Liver (tissue), 8 donors: ENCODE measurements at regions not wholly inside any gene's neighbourhood (a gene's known extent, or its start where the extent isn't known, plus 50 kb on each side); places are given as distances from the start of the nearest gene placed in this dataset.

ENCODE experiments used
- DNase-seq: peaks from one replicate; pipeline ENCODE4 v3.0.0-alpha.2; 2017; ENCODE audit warnings: low spot score
- H3K27ac ChIP-seq, 2 donors: one replicate each; pipeline ENCODE4 v1.7.0; 2013; ENCODE audit warnings: inconsistent platforms in 2 of 2, low read length in 2 of 2, control low read depth in 1 of 2, low read depth in 1 of 2, mild to moderate bottlenecking in 1 of 2
- H3K27me3 ChIP-seq, 4 donors: one replicate each; pipeline versions ENCODE4 v1.6.1 to v1.7.0; 2013; ENCODE audit warnings: low read length in 3 of 4, inconsistent platforms in 1 of 4, mild to moderate bottlenecking in 1 of 4, moderate library complexity in 1 of 4; ENCODE audit not compliant: control insufficient read depth in 4 of 4, insufficient read depth in 4 of 4
- H3K36me3 ChIP-seq, 4 donors: one replicate each; pipeline versions ENCODE4 v1.6.1 to v1.7.0; 2013; ENCODE audit warnings: low read length in 3 of 4, mild to moderate bottlenecking in 3 of 4, low read depth in 1 of 4, moderate library complexity in 1 of 4; ENCODE audit not compliant: control insufficient read depth in 4 of 4, insufficient read depth in 3 of 4
- H3K4me1 ChIP-seq, 4 donors: one replicate each; pipeline versions ENCODE4 v1.6.1 to v1.7.0; 2013; ENCODE audit warnings: low read length in 3 of 4, mild to moderate bottlenecking in 3 of 4, moderate library complexity in 1 of 4; ENCODE audit not compliant: control insufficient read depth in 4 of 4, insufficient read depth in 4 of 4
- H3K4me3 ChIP-seq, 3 donors: one replicate each; pipeline versions ENCODE4 v1.6.1 to v1.7.0; 2013; ENCODE audit warnings: low read length in 3 of 3, control low read depth in 1 of 3, low read depth in 1 of 3, mild to moderate bottlenecking in 1 of 3
- H3K9ac ChIP-seq, 2 donors: one replicate each; pipeline ENCODE4 v1.7.0; 2013; ENCODE audit warnings: low read length in 2 of 2, mild to moderate bottlenecking in 2 of 2, moderate library complexity in 2 of 2, control low read depth in 1 of 2, low read depth in 1 of 2
- H3K9me3 ChIP-seq, 4 donors: one replicate each; pipeline versions ENCODE4 v1.6.1 to v1.7.0; 2013; ENCODE audit warnings: low read length in 3 of 4; ENCODE audit not compliant: control insufficient read depth in 4 of 4
- CTCF ChIP-seq: fragments of 150-350 bp; IDR thresholded peaks from 2 replicates; pipeline ENCODE4 v1.5.1; 2017; ENCODE audit warnings: improper control_type of control experiment, low read depth, low read length; ENCODE audit not compliant: missing input control
- EGR1 ChIP-seq, 2 donors: IDR thresholded peaks; 2 replicates each; pipeline ENCODE4 v1.6.1; 2016 to 2018; ENCODE audit warnings: antibody characterized with exemption in 2 of 2, low read depth in 2 of 2
- FOXA1 ChIP-seq: IDR thresholded peaks from 2 replicates; pipeline ENCODE4 v1.6.1; 2016; ENCODE audit warnings: antibody characterized with exemption
- FOXA2 ChIP-seq: IDR thresholded peaks from 2 replicates; pipeline ENCODE4 v1.6.1; 2016; ENCODE audit warnings: antibody characterized with exemption
- GABPA ChIP-seq, 2 donors: IDR thresholded peaks in 1 of 2; conservative IDR thresholded peaks in 1 of 2; 2 replicates each; pipeline ENCODE4 v1.6.1; 2016; ENCODE audit warnings: antibody characterized with exemption in 2 of 2, mild to moderate bottlenecking in 1 of 2, moderate library complexity in 1 of 2
- HNF4A ChIP-seq, 2 donors: conservative IDR thresholded peaks; 2 replicates each; pipeline ENCODE4 v1.6.1; 2016; ENCODE audit warnings: antibody characterized with exemption in 2 of 2, mild to moderate bottlenecking in 2 of 2
- HNF4G ChIP-seq: IDR thresholded peaks from 2 replicates; pipeline ENCODE4 v1.6.1; 2016; ENCODE audit warnings: antibody characterized with exemption
- JUND ChIP-seq, 2 donors: IDR thresholded peaks; 2 replicates each; pipeline ENCODE4 v1.6.1; 2016; ENCODE audit warnings: antibody characterized with exemption in 2 of 2
- MAX ChIP-seq: IDR thresholded peaks from 2 replicates; pipeline ENCODE4 v1.6.1; 2016; ENCODE audit warnings: antibody characterized with exemption
- NR2F2 ChIP-seq: IDR thresholded peaks from 2 replicates; pipeline ENCODE4 v1.6.1; 2016; ENCODE audit warnings: antibody characterized with exemption
- RAD21 ChIP-seq, 2 donors: IDR thresholded peaks; 2 replicates each; pipeline ENCODE4 v1.6.1; 2016; ENCODE audit warnings: antibody characterized with exemption in 2 of 2, mild to moderate bottlenecking in 2 of 2
- RXRA ChIP-seq, 2 donors: IDR thresholded peaks; 2 replicates each; pipeline ENCODE4 v1.6.1; 2017 to 2018; ENCODE audit warnings: antibody characterized with exemption in 2 of 2, mild to moderate bottlenecking in 1 of 2
- SP1 ChIP-seq: IDR thresholded peaks from 2 replicates; pipeline ENCODE4 v1.6.1; 2018; ENCODE audit warnings: antibody characterized with exemption, mild to moderate bottlenecking
- TAF1 ChIP-seq: conservative IDR thresholded peaks from 2 replicates; pipeline ENCODE4 v1.6.1; 2016; ENCODE audit warnings: antibody characterized with exemption, mild to moderate bottlenecking
- YY1 ChIP-seq: IDR thresholded peaks from 2 replicates; pipeline ENCODE4 v1.6.1; 2016; ENCODE audit warnings: antibody characterized with exemption, mild to moderate bottlenecking
- ZBTB33 ChIP-seq: IDR thresholded peaks from 2 replicates; pipeline ENCODE4 v1.6.1; 2016; ENCODE audit warnings: antibody characterized with exemption
- WGBS: extraction: QIAGEN DNeasy Blood & Tissue Kit; methylation state at CpG from one replicate; pipeline ENCODE4 v1.1.7; 2013; 5-methylcytosine and 5-hydroxymethylcytosine counted together
- TF ChIP-seq, protein P1 (sequence below): IDR thresholded peaks from 2 replicates; pipeline ENCODE4 v1.6.1; 2016; ENCODE audit warnings: antibody characterized with exemption
- TF ChIP-seq, protein P2 (sequence below): IDR thresholded peaks from 2 replicates; pipeline ENCODE4 v1.6.1; 2016; ENCODE audit warnings: antibody characterized with exemption, mild to moderate bottlenecking
- donor health status: healthy.
- donor health status: healthy.
- donor health status: healthy.
- donor health status: healthy.
- donor health status: healthy.

DNA sequence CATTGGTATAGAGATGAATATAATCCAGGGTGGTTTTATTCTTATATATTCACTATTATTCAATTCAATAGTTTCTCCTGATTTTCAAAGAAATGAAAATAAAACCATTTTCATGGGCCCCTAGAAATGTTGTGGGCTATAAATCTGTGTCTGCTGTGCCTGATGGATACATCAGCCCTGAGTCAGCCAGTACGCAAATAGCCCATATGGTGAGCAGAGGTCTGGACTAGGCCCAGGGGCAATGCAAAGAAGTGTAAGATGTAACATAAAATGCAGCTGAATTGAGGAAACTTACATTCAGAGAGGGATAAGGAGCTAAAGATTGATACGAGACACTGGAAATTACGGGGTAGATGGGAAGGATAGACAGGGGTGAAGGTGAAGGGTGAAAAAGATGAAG lies 122.5 kb downstream of the MAIP1 start:
- H3K27ac ChIP-seq: no peak overlapping the region
- H3K27me3 ChIP-seq: no peaks in the 10 kb centered on the region
- H3K4me1 ChIP-seq: peaks cover 2 to 20% (median 8%) of the 10 kb centered on the region in 4 donors
- H3K36me3 ChIP-seq: no peaks in the 10 kb centered on the region
- TF ChIP-seq FOXA1 (no peak), HNF4A (conservative IDR thresholded peaks at IDR 0.05) (no peak), RAD21 (IDR thresholded peaks at IDR 0.05) (no peak), GABPA (IDR thresholded peaks at IDR 0.05 in 1 of 2, conservative IDR thresholded peaks at IDR 0.05 in 1 of 2) (no peak), YY1 (no peak), NR2F2 (no peak), MAX (no peak), RXRA (IDR thresholded peaks at IDR 0.05) (no peak), FOXA2 (no peak), HNF4G (no peak), SP1 (no peak), JUND (IDR thresholded peaks at IDR 0.05) (no peak), EGR1 (IDR thresholded peaks at IDR 0.05; ENCODE audit: low read depth in 2 of 2) (no peak), TAF1 (no peak), ZBTB33 (no peak), CTCF (no peak)
- TF ChIP-seq, protein P1, sequence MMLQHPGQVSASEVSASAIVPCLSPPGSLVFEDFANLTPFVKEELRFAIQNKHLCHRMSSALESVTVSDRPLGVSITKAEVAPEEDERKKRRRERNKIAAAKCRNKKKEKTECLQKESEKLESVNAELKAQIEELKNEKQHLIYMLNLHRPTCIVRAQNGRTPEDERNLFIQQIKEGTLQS: no peak
- TF ChIP-seq, protein P2, sequence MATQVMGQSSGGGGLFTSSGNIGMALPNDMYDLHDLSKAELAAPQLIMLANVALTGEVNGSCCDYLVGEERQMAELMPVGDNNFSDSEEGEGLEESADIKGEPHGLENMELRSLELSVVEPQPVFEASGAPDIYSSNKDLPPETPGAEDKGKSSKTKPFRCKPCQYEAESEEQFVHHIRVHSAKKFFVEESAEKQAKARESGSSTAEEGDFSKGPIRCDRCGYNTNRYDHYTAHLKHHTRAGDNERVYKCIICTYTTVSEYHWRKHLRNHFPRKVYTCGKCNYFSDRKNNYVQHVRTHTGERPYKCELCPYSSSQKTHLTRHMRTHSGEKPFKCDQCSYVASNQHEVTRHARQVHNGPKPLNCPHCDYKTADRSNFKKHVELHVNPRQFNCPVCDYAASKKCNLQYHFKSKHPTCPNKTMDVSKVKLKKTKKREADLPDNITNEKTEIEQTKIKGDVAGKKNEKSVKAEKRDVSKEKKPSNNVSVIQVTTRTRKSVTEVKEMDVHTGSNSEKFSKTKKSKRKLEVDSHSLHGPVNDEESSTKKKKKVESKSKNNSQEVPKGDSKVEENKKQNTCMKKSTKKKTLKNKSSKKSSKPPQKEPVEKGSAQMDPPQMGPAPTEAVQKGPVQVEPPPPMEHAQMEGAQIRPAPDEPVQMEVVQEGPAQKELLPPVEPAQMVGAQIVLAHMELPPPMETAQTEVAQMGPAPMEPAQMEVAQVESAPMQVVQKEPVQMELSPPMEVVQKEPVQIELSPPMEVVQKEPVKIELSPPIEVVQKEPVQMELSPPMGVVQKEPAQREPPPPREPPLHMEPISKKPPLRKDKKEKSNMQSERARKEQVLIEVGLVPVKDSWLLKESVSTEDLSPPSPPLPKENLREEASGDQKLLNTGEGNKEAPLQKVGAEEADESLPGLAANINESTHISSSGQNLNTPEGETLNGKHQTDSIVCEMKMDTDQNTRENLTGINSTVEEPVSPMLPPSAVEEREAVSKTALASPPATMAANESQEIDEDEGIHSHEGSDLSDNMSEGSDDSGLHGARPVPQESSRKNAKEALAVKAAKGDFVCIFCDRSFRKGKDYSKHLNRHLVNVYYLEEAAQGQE: no peak
- WGBS: 95% methylated on average over 3 of the region's 3 CpGs
- no peak overlapping the region for H3K9ac ChIP-seq
- H3K4me3 ChIP-seq: no peak overlapping the region
- no peaks in the 10 kb centered on the region for H3K9me3 ChIP-seq
- no peak for DNase-seq

- peaks cover 2 to 20% (median 8%) of the 10 kb centered on the region in 4 donors for H3K4me1 ChIP-seq
- no peaks in the 10 kb centered on the region for H3K9me3 ChIP-seq
- TF ChIP-seq, protein P2: no peak
- no peak for TF ChIP-seq HNF4A (conservative IDR thresholded peaks at IDR 0.05)
- TF ChIP-seq SP1: no peak
- no peak for TF ChIP-seq YY1
- TF ChIP-seq, protein P1: no peak
- no peak for TF ChIP-seq FOXA1
- no peak for TF ChIP-seq JUND (IDR thresholded peaks at IDR 0.05)
- no peak for TF ChIP-seq HNF4G
- TF ChIP-seq ZBTB33: no peak
- no peak for TF ChIP-seq RAD21 (IDR thresholded peaks at IDR 0.05)
- no peak for TF ChIP-seq RXRA (IDR thresholded peaks at IDR 0.05)
- TF ChIP-seq FOXA2: no peak
- no peak for TF ChIP-seq EGR1 (IDR thresholded peaks at IDR 0.05; ENCODE audit: low read depth in 2 of 2)
- TF ChIP-seq TAF1: no peak
- no peak for DNase-seq
- H3K9ac ChIP-seq: no peak overlapping the region
- WGBS: 87% methylated on average over 2 of the region's 2 CpGs
- no peak overlapping the region for H3K27ac ChIP-seq
- no peaks in the 10 kb centered on the region for H3K27me3 ChIP-seq
- no peak overlapping the region for H3K4me3 ChIP-seq
- H3K36me3 ChIP-seq: no peaks in the 10 kb centered on the region
These were observed 124.0 kb downstream of the MAIP1 start for GRCh38 chr2:200079356-200079755.
